K562 (cell line): ENCODE measurements at regions not wholly inside any gene's neighbourhood (a gene's known extent, or its start where the extent isn't known, plus 50 kb on each side); places are given as distances from the start of the nearest gene placed in this dataset.

Source experiments
- ATAC-seq: fragments of 200-7000 bp; cut with Tn5 transposase; 3 replicates; pipeline ENCODE4 v1.9.1; 2020; ENCODE audit warnings: moderate library complexity
- BruUV-seq: library from RNA; stranded (reverse); fragments of 400-500 nt; replicated peaks from 2 replicates; lab custom pipeline; 2021; lab: Mats Ljungman, UMichigan
- CTCF ChIA-PET: fragments of 300-600 bp; formaldehyde crosslinking; extraction: SDS; loops from one replicate; lab custom pipeline; 2021; ENCODE audit warnings: low intra/inter-chr PET ratio; lab: Yijun Ruan, JAX
- POLR2A ChIA-PET: fragments of 300-600, 350-650 bp; sonication (Branson Sonifier 250); formaldehyde crosslinking; extraction: SDS; loops from one replicate; lab custom pipeline; 2021; ENCODE audit warnings: antibody characterized with exemption, inconsistent platforms; lab: Yijun Ruan, JAX
- DNase-seq, 4 experiments: peaks; one replicate each; pipeline versions ENCODE4 v3.0.0 to v3.0.0-alpha.2; 2011 to 2018; ENCODE audit warnings: low spot score in 3 of 4, mixed read lengths in 3 of 4; ENCODE audit errors: extremely low read depth in 1 of 4
- FAIRE-seq: peaks from 2 replicates; lab custom pipeline; 2011; peaks lifted over from hg19 to GRCh38; lab: Jason Lieb, UNC
- H2AFZ ChIP-seq: 2 replicates; pipeline ENCODE4 v1.6.0; 2011; ENCODE audit warnings: low read depth, low read length, control low read depth, inconsistent platforms
- H3K27ac ChIP-seq: fragments of 200-600 bp; 3 replicates; pipeline ENCODE4 v1.8.0; 2011; ENCODE audit warnings: low read depth, mild to moderate bottlenecking, control low read depth, inconsistent platforms, low read length, moderate library complexity, mixed read lengths; ENCODE audit errors: extremely low read depth
- H3K27me3 ChIP-seq, 2 experiments: fragments of 300-600 bp in 1 of 2; 2 replicates in 1 of 2; 3 replicates in 1 of 2; pipeline versions ENCODE4 v1.6.0 to v1.8.0; 2011; ENCODE audit warnings: inconsistent platforms in 2 of 2, low read length in 2 of 2, mild to moderate bottlenecking in 1 of 2, mixed read lengths in 1 of 2, moderate library complexity in 1 of 2; ENCODE audit not compliant: control insufficient read depth in 2 of 2, insufficient read depth in 2 of 2
- H3K36me3 ChIP-seq: fragments of 300-600 bp; 3 replicates; pipeline ENCODE4 v1.8.0; 2011; ENCODE audit warnings: mild to moderate bottlenecking, low read length, inconsistent platforms; ENCODE audit not compliant: control insufficient read depth, insufficient read depth
- H3K4me1 ChIP-seq, 2 experiments: fragments of 200-600 bp in 1 of 2; replicated peaks in 1 of 2; 2 replicates in 1 of 2; 3 replicates in 1 of 2; pipeline versions ENCODE4 v1.5.1 to v1.8.0; 2011; ENCODE audit warnings: inconsistent platforms in 2 of 2, low read length in 2 of 2, mild to moderate bottlenecking in 1 of 2, mixed read lengths in 1 of 2, moderate library complexity in 1 of 2; ENCODE audit not compliant: control insufficient read depth in 2 of 2, insufficient read depth in 2 of 2
- H3K4me2 ChIP-seq: 2 replicates; pipeline ENCODE4 v1.6.1; 2011; ENCODE audit warnings: low read length, control low read depth, inconsistent platforms, mixed read lengths; ENCODE audit not compliant: insufficient read depth
- H3K4me3 ChIP-seq: fragments of 200-600 bp; sonication (generic), shearing (Covaris generic); 2 replicates; pipeline ENCODE4 v1.5.1; 2016; ENCODE audit warnings: control low read depth, inconsistent platforms
- H3K79me2 ChIP-seq: fragments of 200-600 bp; 3 replicates; pipeline ENCODE4 v1.8.0; 2011; ENCODE audit warnings: low read length, inconsistent platforms; ENCODE audit not compliant: control insufficient read depth, insufficient read depth
- H3K9ac ChIP-seq, 2 experiments: 2 replicates each; pipeline versions ENCODE4 v1.6.0 to v1.6.1; 2011; ENCODE audit warnings: low read depth in 2 of 2, low read length in 2 of 2, control low read depth in 1 of 2, inconsistent platforms in 1 of 2, mild to moderate bottlenecking in 1 of 2, mixed read lengths in 1 of 2; ENCODE audit not compliant: insufficient read depth in 1 of 2
- H3K9me1 ChIP-seq: one replicate; pipeline ENCODE4 v1.6.0; 2011; ENCODE audit warnings: inconsistent platforms, mild to moderate bottlenecking, low read length, moderate library complexity; ENCODE audit not compliant: control insufficient read depth, insufficient read depth
- H3K9me3 ChIP-seq: replicated peaks from 2 replicates; pipeline ENCODE4 v1.5.1; 2011; ENCODE audit warnings: low read depth, low read length, inconsistent platforms; ENCODE audit not compliant: control insufficient read depth, insufficient read depth
- H4K20me1 ChIP-seq: replicated peaks from 2 replicates; pipeline ENCODE4 v1.6.1; 2011; ENCODE audit warnings: low read length, inconsistent platforms, mixed read lengths; ENCODE audit not compliant: control insufficient read depth, insufficient read depth
- CLOCK ChIP-seq: fragments of 250-450 bp; sonication (Bioruptor Pico); IDR thresholded peaks from 2 replicates; pipeline ENCODE4 v1.4.0; 2020; ENCODE audit warnings: mild to moderate bottlenecking, moderate library complexity, borderline replicate concordance
- ERF ChIP-seq: fragments of 450-650 bp; formaldehyde crosslinking; IDR thresholded peaks from 2 replicates; pipeline ENCODE4 v1.4.0; 2020; ENCODE audit warnings: mild to moderate bottlenecking, mixed read lengths
- FOXJ2 ChIP-seq: fragments of 200-800 bp; sonication (Bioruptor generic); IDR thresholded peaks from 2 replicates; pipeline ENCODE4 v1.6.1; 2016; ENCODE audit warnings: missing genetic modification characterization, missing compliant biosample characterization
- FOXK1 ChIP-seq: sonication (generic); formaldehyde crosslinking; IDR thresholded peaks from 2 replicates; pipeline ENCODE4 v1.8.0; 2022; ENCODE audit warnings: missing genetic modification reagents, mild to moderate bottlenecking, borderline replicate concordance
- NR0B1 ChIP-seq: fragments of 450-650 bp; IDR thresholded peaks from one replicate; pipeline ENCODE4 v1.6.1; 2018; ENCODE audit warnings: mild to moderate bottlenecking, moderate library complexity; ENCODE audit not compliant: partially characterized antibody
- NRF1 ChIP-seq, 2 experiments: fragments of 450-650 bp; IDR thresholded peaks in 1 of 2; conservative IDR thresholded peaks in 1 of 2; 2 replicates each; pipeline ENCODE4 v1.6.1; 2014; ENCODE audit warnings: mild to moderate bottlenecking in 2 of 2
- USF1 ChIP-seq: sonication (generic); formaldehyde crosslinking; IDR thresholded peaks from 2 replicates; pipeline ENCODE4 v1.9.0; 2022; ENCODE audit warnings: mild to moderate bottlenecking, missing genetic modification reagents
- ZBTB43 ChIP-seq: sonication (generic); formaldehyde crosslinking; IDR thresholded peaks from 2 replicates; pipeline ENCODE4 v1.8.0; 2023; ENCODE audit warnings: mild to moderate bottlenecking, missing genetic modification reagents
- ZFP91 ChIP-seq: sonication (generic); formaldehyde crosslinking; IDR thresholded peaks from 2 replicates; pipeline ENCODE4 v1.8.0; 2022; ENCODE audit warnings: mild to moderate bottlenecking, missing genetic modification reagents
- ZHX1 ChIP-seq: fragments of 150-350 bp; conservative IDR thresholded peaks from 2 replicates; pipeline ENCODE4 v1.6.1; 2014; ENCODE audit warnings: low read length
- ZNF785 ChIP-seq: fragments of 250-450 bp; sonication (Bioruptor Pico); IDR thresholded peaks from 2 replicates; pipeline ENCODE4 v1.4.0; 2020; ENCODE audit warnings: mild to moderate bottlenecking
- WGBS: fragments of 100-300 bp; shearing (Covaris generic); methylation state at CpG from one replicate; pipeline ENCODE4 v1.1.6; 2016; ENCODE audit warnings: low coverage, mixed read lengths; ENCODE audit not compliant: insufficient coverage; ENCODE audit errors: missing lambda C conversion rate; 5-methylcytosine and 5-hydroxymethylcytosine counted together
- in situ Hi-C: fragments of 300-500 bp; cut with MboI; formaldehyde crosslinking; loops from 4 replicates; pipeline ENCODE4 v1.15.0; 2018; ENCODE audit warnings: inconsistent platforms, mixed read lengths
- intact Hi-C: fragments of 100-400 bp; cut with micrococcal nuclease; formaldehyde crosslinking; loops from 2 replicates; pipeline ENCODE4 v1.14.2; 2022

GRCh38 chr18:29271501-29271900, 1094.6 kb upstream of the CDH2 start:
- Histone ChIP-seq H3K4me2 (no peak overlapping the region), H3K9ac (no peak overlapping the region), H3K9me3 (no peaks in the 10 kb centered on the region), H4K20me1 (no peaks in the 10 kb centered on the region), H3K4me3 (no peak overlapping the region), H3K4me1 (no peaks in the 10 kb centered on the region), H3K36me3 (no peaks in the 10 kb centered on the region), H3K9me1 (no peaks in the 10 kb centered on the region), H3K27ac (no peak overlapping the region), H3K27me3 (no peaks in the 10 kb centered on the region), H2AFZ (no peak overlapping the region), H3K79me2 (no peaks in the 10 kb centered on the region)
- BruUV-seq: no TSS peak
- DNase-seq (no peak), FAIRE-seq (no peak), ATAC-seq (no peak)
- in situ Hi-C loops: no loop called here
- POLR2A ChIA-PET: no interaction called here
- CTCF ChIA-PET: no interaction called here
- WGBS: 0% methylated on average over 2 of the region's 2 CpGs
- intact Hi-C loops: no loop called here
- TF ChIP-seq ZHX1 (no peak), ZBTB43 (no peak), USF1 (CRISPR knock-in tag) (no peak), NRF1 (conservative IDR thresholded peaks at IDR 0.05 in 1 of 2, IDR thresholded peaks at IDR 0.05 in 1 of 2) (no peak), CLOCK (no peak), ZFP91 (CRISPR knock-in tag) (no peak), ERF (CRISPR knock-in tag) (no peak), FOXJ2 (tag) (no peak), FOXK1 (CRISPR knock-in tag) (no peak), NR0B1 (no peak), ZNF785 (no peak)
